ENCODE measurements at regions not wholly inside any gene's neighbourhood (a gene's known extent, or its start where the extent isn't known, plus 50 kb on each side); places are given as distances from the start of the nearest gene placed in this dataset.

GRCh38 chr1:224492015-224492414, 57.4 kb upstream of the WDR26 start (continued):
- no peak for TF ChIP-seq REST (IDR thresholded peaks at IDR 0.05)

GRCh38 chr1:224492632-224493031, 58.0 kb upstream of the WDR26 start:
- POLR2A ChIA-PET, result no interaction called here
- no peaks in the 10 kb centered on the region for H3K4me1 ChIP-seq
- H3K27ac ChIP-seq, result no peak overlapping the region
- H3K4me3 ChIP-seq, result no peak overlapping the region
- WGBS (ENCODE audit: missing lambda C conversion rate), result 61% methylated on average over 2 of the region's 2 CpGs
- FAIRE-seq (no peak), ATAC-seq (no peak), DNase-seq (ENCODE audit: low read depth in 1 of 2, low spot score in 1 of 2) (no peak)
- no peak for TF ChIP-seq TFCP2L1 (CRISPR knock-in tag; IDR thresholded peaks at IDR 0.05)
- CTCF ChIA-PET, result no interaction called here
- no peak overlapping the region for H3K4me2 ChIP-seq
- 0 out of 3 replicates have a peak, but pooled peaks cover 3% of the 10 kb centered on the region for H3K9me3 ChIP-seq

- ATAC-seq (no peak), FAIRE-seq (no peak), DNase-seq (ENCODE audit: low read depth in 1 of 2, low spot score in 1 of 2) (no peak)
- WGBS (ENCODE audit: missing lambda C conversion rate), result 30% methylated on average over 4 of the region's 4 CpGs
- Histone ChIP-seq H3K4me1 (no peaks in the 10 kb centered on the region), H3K27ac (no peak overlapping the region), H3K4me2 (no peak overlapping the region), H3K9me3 (0 out of 3 replicates have a peak, but pooled peaks cover 3% of the 10 kb centered on the region), H3K4me3 (no peak overlapping the region)
- CTCF ChIA-PET, result no interaction called here
- TF ChIP-seq ESRRA (IDR thresholded peaks at IDR 0.05; ENCODE audit: borderline replicate concordance, low read length) (no peak), E2F6 (IDR thresholded peaks at IDR 0.05; ENCODE audit: borderline replicate concordance, low read depth) (no peak), RARB (CRISPR knock-in tag; IDR thresholded peaks at IDR 0.05) (no peak), EHMT2 (IDR thresholded peaks at IDR 0.05; ENCODE audit: low read depth) (no peak), POLR2A (IDR thresholded peaks at IDR 0.05; ENCODE audit: low read length) (no peak), HOXB5 (CRISPR knock-in tag; IDR thresholded peaks at IDR 0.05) (no peak)
- POLR2A ChIA-PET, result no interaction called here
These were observed 58.7 kb upstream of the WDR26 start for GRCh38 chr1:224493269-224493668.

DNA sequence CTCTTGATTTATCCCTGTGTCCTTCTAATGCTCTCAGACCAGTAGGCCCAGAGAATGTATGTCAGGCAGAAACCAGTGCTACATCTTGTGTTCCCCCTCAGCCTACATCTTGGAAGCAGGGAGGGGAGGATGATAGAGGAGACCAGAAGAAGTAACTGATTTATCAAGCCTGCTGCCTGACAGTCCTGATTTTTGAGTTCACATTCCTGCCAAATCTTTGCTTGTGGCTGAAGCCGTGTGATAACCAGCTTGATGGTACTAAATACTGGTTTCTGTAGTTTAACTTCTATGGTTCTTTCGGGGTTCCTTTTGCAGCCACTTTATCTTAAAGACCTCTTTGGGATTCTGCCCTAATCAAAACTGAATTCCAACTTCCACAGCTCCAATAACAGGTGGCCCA, 59.7 kb upstream of the WDR26 start:
- no peak overlapping the region for H3K27ac ChIP-seq
- H3K4me1 ChIP-seq, result no peaks in the 10 kb centered on the region
- H3K4me2 ChIP-seq, result no peak overlapping the region
- ATAC-seq (no peak), DNase-seq (ENCODE audit: low read depth in 1 of 2, low spot score in 1 of 2) (no peak), FAIRE-seq (no peak)
- TF ChIP-seq REST (IDR thresholded peaks at IDR 0.05), result no peak
- TF ChIP-seq FOXS1 (CRISPR knock-in tag; IDR thresholded peaks at IDR 0.05), result no peak
- TF ChIP-seq EHMT2 (IDR thresholded peaks at IDR 0.05; ENCODE audit: low read depth), result no peak
- no peak for TF ChIP-seq TFCP2L1 (CRISPR knock-in tag; IDR thresholded peaks at IDR 0.05)
- no peak for TF ChIP-seq ZNF302 (CRISPR knock-in tag; IDR thresholded peaks at IDR 0.05)
- no peak for TF ChIP-seq ZC3H11A (IDR thresholded peaks at IDR 0.05)
- no peak for TF ChIP-seq BHLHE40 (IDR thresholded peaks at IDR 0.05; ENCODE audit: low read depth, low read length)
- 73% methylated on average over 2 of the region's 2 CpGs for WGBS (ENCODE audit: missing lambda C conversion rate)
- H3K9me3 ChIP-seq, result 0 out of 3 replicates have a peak, but pooled peaks cover 3% of the 10 kb centered on the region
- POLR2A ChIA-PET, result no interaction called here
- CTCF ChIA-PET, result no interaction called here
- no peak overlapping the region for H3K4me3 ChIP-seq

Measured in A549 (cell line).